B cell (primary cell): ENCODE measurements at regions not wholly inside any gene's neighbourhood (a gene's known extent, or its start where the extent isn't known, plus 50 kb on each side); places are given as distances from the start of the nearest gene placed in this dataset.

Experiments
- ATAC-seq: fragments of 200-7000 bp; cut with Tn5 transposase; one replicate; pipeline ENCODE4 v1.10.0; 2021; ENCODE audit warnings: low read depth, mild to moderate bottlenecking, moderate number of reproducible peaks, moderate library complexity
- CTCF ChIA-PET: fragments of 350-600 bp; sonication (Branson Sonifier 250); formaldehyde crosslinking; loops from one replicate; lab custom pipeline; 2021; ENCODE audit warnings: antibody characterized with exemption, inconsistent platforms; lab: Charles Lee
- POLR2A ChIA-PET: fragments of 350-600 bp; sonication (Branson Sonifier 250); formaldehyde crosslinking; loops from one replicate; lab custom pipeline; 2021; ENCODE audit warnings: antibody characterized with exemption; lab: Charles Lee
- DNase-seq: peaks from one replicate; pipeline ENCODE4 v3.0.0; 2013
- H2AFZ ChIP-seq: 2 replicates; pipeline ENCODE4 v1.6.1; 2012; ENCODE audit warnings: mild to moderate bottlenecking, low read depth, low read length; ENCODE audit not compliant: insufficient read depth, poor library complexity, severe bottlenecking
- H3K27ac ChIP-seq, 2 donors: 1 replicate in 1 of 2; 2 replicates in 1 of 2; pipeline ENCODE4 v1.5.1; 2012 to 2013; ENCODE audit warnings: low read length in 2 of 2, mild to moderate bottlenecking in 2 of 2, moderate library complexity in 1 of 2
- H3K27me3 ChIP-seq, 4 experiments: fragments of 200-600 bp in 1 of 4; sonication (generic) in 1 of 4; replicated peaks in 1 of 4; 1 replicate in 2 of 4; 2 replicates in 2 of 4; pipeline versions ENCODE4 v1.6.1 to v1.7.0; 2013 to 2016; ENCODE audit warnings: low read length in 3 of 4, mild to moderate bottlenecking in 2 of 4, mixed read lengths in 1 of 4, moderate library complexity in 1 of 4; ENCODE audit not compliant: insufficient read depth in 4 of 4, control insufficient read depth in 3 of 4; ENCODE audit errors: control extremely low read depth in 1 of 4
- H3K36me3 ChIP-seq, 2 experiments: replicated peaks in 1 of 2; 1 replicate in 1 of 2; 2 replicates in 1 of 2; pipeline versions ENCODE4 v1.6.1 to v1.7.1; 2013; ENCODE audit warnings: low read length in 1 of 2; ENCODE audit not compliant: insufficient read depth in 2 of 2, control insufficient read depth in 1 of 2; ENCODE audit errors: control extremely low read depth in 1 of 2, extremely low read depth in 1 of 2
- H3K4me1 ChIP-seq, 2 donors: fragments of 200-600 bp in 1 of 2; sonication (generic) in 1 of 2; 1 replicate in 1 of 2; 2 replicates in 1 of 2; pipeline versions ENCODE4 v1.5.1 to v1.6.1; 2013 to 2017; ENCODE audit warnings: low read length in 2 of 2; ENCODE audit not compliant: control insufficient read depth in 2 of 2, insufficient read depth in 2 of 2
- H3K4me2 ChIP-seq: replicated peaks from 2 replicates; pipeline ENCODE3; 2012; ENCODE audit warnings: mild to moderate bottlenecking, low read depth, low read length; ENCODE audit not compliant: poor library complexity, severe bottlenecking
- H3K4me3 ChIP-seq, 5 experiments: fragments of 200-600 bp in 1 of 5; sonication (generic) in 1 of 5; 1 replicate in 3 of 5; 2 replicates in 2 of 5; pipeline versions ENCODE4 v1.5.1 to v1.7.0; 2011 to 2016; ENCODE audit warnings: low read length in 4 of 5, mild to moderate bottlenecking in 4 of 5, low read depth in 2 of 5, control low read depth in 1 of 5, moderate library complexity in 1 of 5; ENCODE audit not compliant: insufficient read depth in 1 of 5; ENCODE audit errors: control extremely low read depth in 1 of 5, extremely low read depth in 1 of 5
- H3K79me2 ChIP-seq: fragments of 200-600 bp; sonication (generic); one replicate; pipeline ENCODE4 v1.6.0; 2016; ENCODE audit warnings: low read length; ENCODE audit not compliant: control insufficient read depth, insufficient read depth
- H3K9ac ChIP-seq: fragments of 200-600 bp; sonication (generic); 2 replicates; pipeline ENCODE4 v1.6.1; 2017; ENCODE audit warnings: mild to moderate bottlenecking, low read length, moderate library complexity
- H3K9me3 ChIP-seq, 3 donors: one replicate each; pipeline versions ENCODE4 v1.6.1 to v1.7.1; 2013; ENCODE audit warnings: low read length in 2 of 3; ENCODE audit not compliant: control insufficient read depth in 2 of 3, insufficient read depth in 1 of 3; ENCODE audit errors: control extremely low read depth in 1 of 3
- H4K20me1 ChIP-seq: 2 replicates; pipeline ENCODE4 v1.6.0; 2012; ENCODE audit warnings: mild to moderate bottlenecking, low read length; ENCODE audit not compliant: insufficient read depth, control insufficient read depth, poor library complexity, severe bottlenecking
- H3K27ac Mint-ChIP-seq: one replicate; pipeline ENCODE4 v1.8.0; 2021; ENCODE audit warnings: mixed read lengths
- H3K27me3 Mint-ChIP-seq: one replicate; pipeline ENCODE4 v1.8.0; 2021; ENCODE audit warnings: mixed read lengths
- H3K4me1 Mint-ChIP-seq: one replicate; pipeline ENCODE4 v1.8.0; 2021; ENCODE audit warnings: mixed read lengths
- H3K4me3 Mint-ChIP-seq: one replicate; pipeline ENCODE4 v1.8.0; 2021; ENCODE audit warnings: mixed read lengths
- H3K9me3 Mint-ChIP-seq: one replicate; pipeline ENCODE4 v1.8.0; 2022; ENCODE audit warnings: mixed read lengths; ENCODE audit not compliant: insufficient read depth
- CTCF ChIP-seq: fragments of 200-600 bp; IDR thresholded peaks from one replicate; pipeline ENCODE4 v1.8.0; 2022; ENCODE audit warnings: antibody characterized with exemption, mild to moderate bottlenecking
- EZH2 ChIP-seq: IDR thresholded peaks from 2 replicates; pipeline ENCODE4 v1.6.1; 2012; ENCODE audit warnings: borderline replicate concordance, low read depth, mild to moderate bottlenecking, moderate library complexity, low read length; ENCODE audit not compliant: insufficient read depth, poor library complexity, severe bottlenecking
- WGBS: methylation state at CpG from one replicate; pipeline ENCODE4 v1.1.5; 2013; ENCODE audit warnings: missing lambda C conversion rate; ENCODE audit not compliant: insufficient coverage; 5-methylcytosine and 5-hydroxymethylcytosine counted together
- intact Hi-C: fragments of 100-400 bp; cut with micrococcal nuclease; formaldehyde crosslinking; loops from one replicate; pipeline ENCODE4 v1.10.0; 2022

DNA sequence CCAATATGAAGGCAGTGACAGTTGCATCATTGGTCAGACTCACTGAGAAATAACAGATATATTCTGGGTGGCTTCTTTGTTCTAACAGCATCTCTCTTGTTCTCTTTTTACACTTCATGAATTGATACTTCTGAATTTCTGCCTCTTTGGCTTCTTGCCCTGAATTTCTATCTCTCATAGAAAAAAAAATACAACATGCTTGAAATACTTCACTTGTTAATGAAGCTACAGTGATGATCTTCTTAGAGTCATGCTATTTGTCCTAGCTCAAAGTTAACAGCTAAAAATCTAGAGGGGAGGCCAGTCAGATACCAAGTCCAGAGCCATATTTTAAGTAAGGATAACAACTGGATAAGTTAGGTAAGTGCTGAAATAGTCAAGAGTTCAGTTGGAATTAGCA lies 597.2 kb upstream of the AGTR1 start:
- ATAC-seq (no peak), DNase-seq (no peak)
- Histone ChIP-seq H3K4me2 (no peak overlapping the region), H3K27me3 (no peaks in the 10 kb centered on the region), H3K27ac (no peak overlapping the region), H3K4me3 (no peak overlapping the region), H2AFZ (no peak overlapping the region), H3K9ac (no peak overlapping the region), H3K9me3 (no peaks in the 10 kb centered on the region), H4K20me1 (no peaks in the 10 kb centered on the region), H3K36me3 (no peaks in the 10 kb centered on the region), H3K4me1 (no peaks in the 10 kb centered on the region), H3K79me2 (no peaks in the 10 kb centered on the region)
- CTCF ChIA-PET, result no interaction called here
- H3K27ac Mint-ChIP-seq, result no peak overlapping the region
- peaks cover 2% of the 10 kb centered on the region for H3K9me3 Mint-ChIP-seq
- no peaks in the 10 kb centered on the region for H3K4me1 Mint-ChIP-seq
- intact Hi-C loops, result no loop called here
- POLR2A ChIA-PET, result no interaction called here
- H3K4me3 Mint-ChIP-seq, result no peak overlapping the region
- no peak for TF ChIP-seq EZH2
- TF ChIP-seq CTCF, result no peak
- H3K27me3 Mint-ChIP-seq, result no peaks in the 10 kb centered on the region

DNA sequence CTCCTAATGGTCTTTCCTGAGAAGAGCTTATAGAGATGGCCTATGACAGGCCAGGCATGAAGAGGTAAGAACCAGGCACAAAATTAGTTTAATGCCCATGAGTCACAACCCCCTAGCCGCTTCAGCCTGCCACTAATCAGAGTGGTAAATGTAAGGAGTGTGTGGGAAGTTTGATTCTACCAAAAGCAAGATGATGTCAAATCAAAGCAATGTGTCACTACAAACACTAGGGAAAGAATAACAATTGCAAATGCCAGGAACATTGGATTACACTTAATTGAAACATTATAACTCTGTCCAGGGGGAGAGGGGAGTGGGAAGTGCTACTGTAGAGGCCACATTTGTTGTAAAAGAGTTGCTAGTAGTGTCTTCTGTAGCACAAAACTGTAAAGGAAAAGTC lies 596.6 kb upstream of the AGTR1 start:
- no peak for ATAC-seq
- no peak overlapping the region for H3K27ac Mint-ChIP-seq
- TF ChIP-seq EZH2 (no peak), CTCF (no peak)

More for the DNA sequence above, 596.6 kb upstream of the AGTR1 start:
- WGBS, result 80% methylated on average over 1 of the region's 1 CpG
- no peaks in the 10 kb centered on the region for H3K36me3 ChIP-seq
- intact Hi-C loops, result no loop called here
- no peak overlapping the region for H2AFZ ChIP-seq
- no peaks in the 10 kb centered on the region for H3K4me1 ChIP-seq
- CTCF ChIA-PET, result no interaction called here
- Mint-ChIP-seq H3K4me1 (no peaks in the 10 kb centered on the region), H3K9me3 (peaks cover 2% of the 10 kb centered on the region), H3K27me3 (no peaks in the 10 kb centered on the region), H3K4me3 (no peak overlapping the region)
- no peaks in the 10 kb centered on the region for H3K9me3 ChIP-seq
- H3K27me3 ChIP-seq, result no peaks in the 10 kb centered on the region
- H3K4me3 ChIP-seq, result no peak overlapping the region
- H3K79me2 ChIP-seq, result no peaks in the 10 kb centered on the region
- H4K20me1 ChIP-seq, result no peaks in the 10 kb centered on the region
- no peak for DNase-seq
- H3K4me2 ChIP-seq, result no peak overlapping the region
- POLR2A ChIA-PET, result no interaction called here
- H3K27ac ChIP-seq, result no peak overlapping the region
- H3K9ac ChIP-seq, result no peak overlapping the region
